ENCODE measurements at regions not wholly inside any gene's neighbourhood (a gene's known extent, or its start where the extent isn't known, plus 50 kb on each side); places are given as distances from the start of the nearest gene placed in this dataset.

GRCh38 chr2:64704161-64704560 is 50.4 kb upstream of the SERTAD2 start:
- ATAC-seq (no peak), DNase-seq (ENCODE audit: low spot score) (no peak)

- ATAC-seq (no peak), DNase-seq (ENCODE audit: low spot score) (no peak)
Measured at GRCh38 chr2:64704996-64705395, 51.3 kb upstream of the SERTAD2 start.

GRCh38 chr2:64707276-64707675 is 53.6 kb upstream of the SERTAD2 start:
- DNase-seq (ENCODE audit: low spot score) (no peak), ATAC-seq (no peak)

GRCh38 chr2:64708829-64709228 is 55.1 kb upstream of the SERTAD2 start:
- ATAC-seq (no peak), DNase-seq (ENCODE audit: low spot score) (no peak)

GRCh38 chr2:64711252-64711800 is 57.6 kb upstream of the SERTAD2 start:
- DNase-seq (ENCODE audit: low spot score) (no peak), ATAC-seq (no peak)

- ATAC-seq (no peak), DNase-seq (ENCODE audit: low spot score) (no peak)
Measured at GRCh38 chr2:64713686-64714085, 60.0 kb upstream of the SERTAD2 start.

- DNase-seq (ENCODE audit: low spot score), result no peak
- ATAC-seq, result no peak
Measured at GRCh38 chr2:64716569-64716968, 62.9 kb upstream of the SERTAD2 start.

GRCh38 chr2:64718250-64718885 is 64.7 kb upstream of the SERTAD2 start:
- DNase-seq (ENCODE audit: low spot score), result no peak

GRCh38 chr2:64720535-64721319 is 67.0 kb upstream of the SERTAD2 start:
- no peak for DNase-seq (ENCODE audit: low spot score)
- no peak for ATAC-seq

More at GRCh38 chr2:64718250-64718885, 64.7 kb upstream of the SERTAD2 start:
- ATAC-seq, result peak; percentile 83

- ATAC-seq, result no peak
- no peak for DNase-seq (ENCODE audit: low spot score)
Measured at GRCh38 chr2:64721320-64721623, 67.6 kb upstream of the SERTAD2 start.

GRCh38 chr2:64722291-64723044 is 68.8 kb upstream of the SERTAD2 start:
- DNase-seq (ENCODE audit: low spot score) (no peak), ATAC-seq (no peak)

- DNase-seq (ENCODE audit: low spot score) (no peak), ATAC-seq (no peak)
Measured at GRCh38 chr2:64727013-64727767, 73.5 kb upstream of the SERTAD2 start.

- ATAC-seq (no peak), DNase-seq (ENCODE audit: low spot score) (no peak)
Measured at GRCh38 chr2:64727843-64728463, 74.2 kb upstream of the SERTAD2 start.

GRCh38 chr2:64730551-64731262 is 77.0 kb upstream of the SERTAD2 start:
- ATAC-seq (peak; percentile 91), DNase-seq (ENCODE audit: low spot score) (peak; percentile 93)

GRCh38 chr2:64731263-64731643 is 77.5 kb upstream of the SERTAD2 start:
- no peak for DNase-seq (ENCODE audit: low spot score)
- no peak for ATAC-seq

- no peak for ATAC-seq
- DNase-seq (ENCODE audit: low spot score), result no peak
Measured at GRCh38 chr2:64731746-64732145, 78.0 kb upstream of the SERTAD2 start.

GRCh38 chr2:64732146-64732545 is 78.4 kb upstream of the SERTAD2 start:
- DNase-seq (ENCODE audit: low spot score) (no peak), ATAC-seq (peak; percentile 30)

- ATAC-seq (no peak), DNase-seq (ENCODE audit: low spot score) (no peak)
Measured at GRCh38 chr2:64735504-64735903, 81.8 kb upstream of the SERTAD2 start.

GRCh38 chr2:64737547-64737946 is 83.8 kb upstream of the SERTAD2 start:
- ATAC-seq (no peak), DNase-seq (ENCODE audit: low spot score) (no peak)

- DNase-seq (ENCODE audit: low spot score) (no peak), ATAC-seq (no peak)
Measured at GRCh38 chr2:64738026-64738425, 84.3 kb upstream of the SERTAD2 start.
